NCI-H510A treated with DMSO at 0.1 percent for 48 hours (cell line): ENCODE measurements at regions not wholly inside any gene's neighbourhood (a gene's known extent, or its start where the extent isn't known, plus 50 kb on each side); places are given as distances from the start of the nearest gene placed in this dataset.
"Not testable (repeated sequence)": the region's sequence is repeated elsewhere in the genome, so short reads cannot be mapped to it uniquely, and the experiment has no call there.

Experiments
- DNase-seq: peaks from one replicate; lab custom pipeline; 2025; lab: John Stamatoyannopoulos, UW

GRCh38 chr1:8144323-8144722, 118.2 kb upstream of the ERRFI1 start:
- no peak for DNase-seq

GRCh38 chr1:8142955-8143629, 117.0 kb upstream of the ERRFI1 start:
- no peak for DNase-seq

DNA sequence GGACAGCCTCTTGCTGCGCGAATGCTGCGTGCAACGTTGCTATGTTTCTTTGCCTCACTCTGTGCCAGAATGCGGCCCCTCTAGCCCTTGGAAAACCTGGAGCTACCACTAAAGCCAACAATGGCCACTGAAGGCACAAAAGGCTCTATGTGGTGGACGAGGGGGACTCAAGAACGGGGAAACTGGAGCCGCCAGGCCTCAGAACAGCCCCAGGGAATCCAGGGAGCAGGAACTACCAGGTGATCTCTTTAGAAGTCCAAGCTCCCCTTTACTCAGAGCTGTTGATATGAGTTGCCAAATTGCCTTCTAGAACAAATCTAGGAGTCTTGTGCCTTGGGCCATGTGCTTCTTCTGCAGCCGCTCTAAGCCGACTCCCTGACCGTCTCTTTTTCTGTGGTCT, 113.8 kb upstream of the ERRFI1 start:
- no peak for DNase-seq

- DNase-seq = no peak
These were observed 113.3 kb upstream of the ERRFI1 start for GRCh38 chr1:8139383-8139782.

GRCh38 chr1:8138673-8139072, 112.6 kb upstream of the ERRFI1 start:
- no peak for DNase-seq

GRCh38 chr1:8137481-8138244, 111.6 kb upstream of the ERRFI1 start:
- DNase-seq = no peak

DNA sequence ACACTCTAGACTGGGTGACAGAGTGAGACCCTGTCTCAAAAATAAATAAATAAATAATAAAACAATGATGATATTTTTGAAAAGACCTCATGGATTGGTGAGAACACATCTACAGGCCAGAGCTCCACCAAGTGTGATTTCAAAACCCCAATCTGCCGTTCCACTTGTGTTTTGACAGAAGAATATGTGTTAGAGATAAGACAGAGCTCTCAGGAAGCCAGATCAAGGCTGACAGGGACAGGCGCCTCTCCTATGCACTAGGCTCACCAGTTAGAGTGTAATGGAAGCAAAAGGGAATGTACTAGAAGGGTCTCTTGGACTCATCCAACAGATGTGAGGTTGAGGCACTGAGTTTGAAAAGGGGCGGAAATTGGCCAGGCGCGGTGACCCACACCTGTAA, 110.7 kb upstream of the ERRFI1 start:
- DNase-seq = no peak

GRCh38 chr1:8135250-8135649, 109.1 kb upstream of the ERRFI1 start:
- DNase-seq = no peak

DNA sequence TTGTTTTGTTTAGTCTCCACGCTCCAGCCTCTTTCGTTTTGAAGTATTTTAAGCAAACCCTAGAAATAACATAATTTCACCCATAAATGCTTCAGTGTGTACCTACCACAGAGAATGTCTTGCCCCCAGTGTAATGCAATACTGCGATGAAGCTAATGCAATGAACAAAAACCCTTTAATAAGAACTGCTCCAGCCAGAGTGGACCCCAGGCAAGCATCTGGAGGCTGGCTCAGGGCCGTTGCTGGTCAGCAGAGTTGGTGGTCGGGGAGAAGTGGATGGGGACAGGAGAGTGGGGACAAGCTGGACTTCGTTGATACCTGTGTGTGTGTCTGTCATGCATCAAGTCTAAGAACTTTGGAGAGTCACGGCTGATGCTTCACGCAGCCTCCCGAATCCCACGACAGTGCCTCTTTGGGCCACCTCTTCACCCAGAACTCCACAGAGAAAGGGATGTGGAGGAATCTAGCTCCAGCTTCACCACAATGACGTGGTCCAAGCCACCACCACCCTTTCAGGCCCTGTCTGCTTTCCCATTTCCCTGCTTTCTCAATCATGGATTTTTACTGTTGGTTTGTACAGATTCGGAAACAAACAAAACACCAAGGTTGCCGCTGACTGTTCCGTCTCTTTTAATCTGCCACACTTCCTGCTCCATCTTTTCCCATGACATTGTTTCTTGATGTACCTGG, 108.6 kb upstream of the ERRFI1 start:
- no peak for DNase-seq

- DNase-seq = no peak
These were observed 107.7 kb upstream of the ERRFI1 start for GRCh38 chr1:8133657-8134430.

DNA sequence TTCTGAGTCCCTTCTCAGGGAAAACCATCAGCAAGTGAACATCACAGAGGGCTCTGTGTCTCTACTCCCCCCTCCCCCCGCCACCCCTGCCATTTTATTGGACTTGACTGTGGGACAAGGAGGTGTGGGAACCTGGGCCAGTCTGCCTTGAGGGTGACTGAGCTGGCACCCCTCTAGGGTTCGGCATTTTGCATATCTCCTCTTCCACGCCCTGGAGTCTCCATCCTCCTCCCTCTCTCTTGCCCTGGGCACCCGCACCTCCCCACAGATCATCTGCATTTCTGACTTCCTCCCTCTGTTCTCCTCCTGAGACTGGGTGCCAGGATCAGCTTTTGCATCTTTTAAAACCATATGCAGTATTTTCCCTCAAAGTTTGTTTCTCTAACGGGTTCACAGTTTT, 107.1 kb upstream of the ERRFI1 start:
- no peak for DNase-seq

GRCh38 chr1:8127171-8127641, 101.1 kb upstream of the ERRFI1 start:
- no peak for DNase-seq

- DNase-seq = no peak
These were observed 96.6 kb upstream of the ERRFI1 start for GRCh38 chr1:8122477-8123407.

- no peak for DNase-seq
These were observed 96.0 kb upstream of the ERRFI1 start for GRCh38 chr1:8122160-8122476.

DNA sequence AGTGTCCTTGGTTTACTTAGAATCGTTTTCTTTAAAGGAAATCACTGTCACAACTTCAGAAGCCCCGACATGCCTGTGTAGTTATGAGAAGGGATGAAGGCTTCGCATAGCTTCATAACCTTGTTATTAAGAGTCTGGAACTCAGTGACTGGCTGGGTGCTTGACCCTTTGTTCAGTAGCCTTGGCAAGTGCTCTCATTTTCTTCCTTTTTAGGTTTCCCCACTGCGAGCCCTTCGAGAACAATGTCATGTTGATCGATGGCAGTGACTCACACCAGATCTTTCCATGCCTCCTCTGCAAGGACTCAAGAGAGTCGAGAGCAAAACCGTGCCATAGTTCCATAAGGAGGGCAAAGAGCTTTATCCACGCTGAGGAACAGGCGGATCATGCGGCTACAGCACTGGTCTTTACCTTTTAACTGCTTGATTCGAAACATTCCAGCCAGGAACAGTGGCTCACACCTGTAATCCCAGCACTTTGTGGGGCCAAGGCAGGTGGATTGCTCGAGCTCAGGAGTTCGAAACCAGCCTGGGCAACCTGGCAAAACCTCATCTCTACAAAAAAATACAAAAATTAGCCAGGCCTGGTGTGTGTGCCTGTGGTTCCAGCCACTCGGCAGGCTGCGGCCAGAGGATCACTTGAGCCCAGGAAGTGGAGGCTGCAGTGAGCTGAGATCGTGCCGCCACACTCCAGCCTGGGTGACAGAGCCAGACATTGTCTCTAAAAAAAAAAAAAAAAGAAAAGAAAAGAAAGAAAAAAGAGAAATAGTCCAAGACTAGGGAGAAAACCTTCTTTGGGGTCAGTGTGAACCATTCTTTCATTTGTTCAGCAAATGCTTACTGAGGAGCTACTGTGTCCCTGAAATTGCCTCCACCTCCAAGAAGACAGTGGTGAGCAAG, 95.4 kb upstream of the ERRFI1 start:
- no peak for DNase-seq

DNA sequence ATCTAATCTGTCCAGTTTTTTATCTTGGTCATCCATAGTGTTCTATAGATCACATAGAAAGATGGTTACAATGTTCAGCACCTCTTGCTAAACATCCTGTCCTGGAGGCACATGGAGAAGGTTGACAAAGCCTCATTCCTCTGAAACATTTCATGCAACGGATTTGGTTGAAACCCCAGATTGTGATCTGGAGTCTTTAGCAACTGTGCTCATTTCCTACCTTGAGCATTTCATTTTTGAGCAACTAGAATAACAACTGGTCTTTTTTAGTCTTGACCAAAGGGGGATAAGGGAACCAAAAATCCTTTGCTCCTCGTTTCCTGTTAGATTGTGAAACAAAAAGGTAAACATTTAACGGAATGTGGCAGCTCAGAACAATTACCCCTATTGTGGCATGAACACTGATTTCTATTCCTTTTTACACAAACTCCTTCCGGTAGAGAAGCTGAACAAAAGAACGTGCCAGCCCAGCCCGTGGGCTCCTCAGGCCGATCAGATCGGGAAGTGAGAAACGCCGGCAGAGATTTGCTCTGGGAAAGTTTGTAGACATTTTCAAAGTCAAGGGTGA, 94.7 kb upstream of the ERRFI1 start:
- no peak for DNase-seq

DNA sequence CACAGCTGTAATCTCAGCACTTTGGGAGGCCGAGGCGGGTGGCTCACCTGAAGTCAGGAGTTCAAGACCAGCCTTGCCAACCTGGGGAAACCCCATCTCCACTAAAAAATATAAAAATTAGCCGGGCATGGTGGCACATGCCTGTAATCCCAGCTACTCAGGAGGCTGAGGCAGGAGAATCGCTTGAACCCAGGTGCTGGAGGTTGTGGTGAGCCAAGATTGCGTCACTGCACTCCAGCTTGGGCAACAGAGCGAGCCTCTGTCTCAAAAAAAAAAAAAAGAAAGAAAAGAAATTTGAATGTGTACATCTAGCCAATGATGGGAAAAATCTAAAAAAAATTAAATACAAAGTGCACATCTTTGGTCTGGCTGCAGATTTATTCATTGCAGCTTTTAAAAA, 92.6 kb upstream of the ERRFI1 start:
- DNase-seq = not testable (repeated sequence)

DNA sequence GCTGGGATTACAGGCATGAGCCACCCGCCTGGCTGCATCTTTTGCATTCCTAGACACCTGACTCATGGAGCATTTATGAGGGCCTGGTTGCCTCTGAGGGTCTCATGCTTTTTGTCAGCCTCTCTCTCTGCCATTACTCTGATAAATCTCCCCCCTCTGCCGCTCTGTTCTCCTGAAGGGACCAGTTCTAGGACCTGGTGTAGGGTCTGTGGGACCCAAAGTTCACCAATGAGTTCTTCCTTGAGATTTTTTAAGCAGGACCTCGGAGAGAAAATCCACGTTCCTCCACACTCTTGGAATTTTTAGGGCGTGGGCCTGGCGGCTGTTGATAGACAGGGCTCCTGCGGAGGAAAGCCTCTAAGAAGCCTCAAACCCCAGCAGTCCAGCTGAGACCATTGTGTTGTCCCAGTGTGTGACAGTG, 91.9 kb upstream of the ERRFI1 start:
- DNase-seq = no peak

- no peak for DNase-seq
These were observed 90.8 kb upstream of the ERRFI1 start for GRCh38 chr1:8116894-8117264.

GRCh38 chr1:8115769-8116167, 89.7 kb upstream of the ERRFI1 start:
- no peak for DNase-seq
